ENCODE measurements at regions not wholly inside any gene's neighbourhood (a gene's known extent, or its start where the extent isn't known, plus 50 kb on each side); places are given as distances from the start of the nearest gene placed in this dataset.
"Not testable (repeated sequence)": the region's sequence is repeated elsewhere in the genome, so short reads cannot be mapped to it uniquely, and the experiment has no call there.

DNA sequence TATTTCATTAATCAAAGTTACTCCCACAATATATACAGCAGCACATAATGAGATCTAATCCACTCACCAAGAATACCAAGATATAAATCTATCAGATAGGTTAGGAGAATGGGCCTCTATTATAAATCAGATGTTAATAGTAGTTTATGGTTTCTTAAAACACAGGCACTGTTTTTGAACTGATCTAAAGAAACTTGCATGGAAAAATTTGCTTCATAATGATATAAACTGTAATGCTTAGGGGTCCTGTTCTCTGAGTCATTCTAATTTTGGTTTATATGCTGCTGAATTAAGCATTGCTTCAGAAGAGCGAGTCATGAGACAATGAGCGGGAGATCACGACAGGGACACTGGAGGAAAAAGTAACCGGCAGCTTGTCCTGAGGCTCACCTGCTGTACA is 113.3 kb upstream of the OTUD4 start:
- no peak for DNase-seq

- DNase-seq = no peak
Measured at GRCh38 chr4:145290955-145291354, 110.6 kb upstream of the OTUD4 start.

DNA sequence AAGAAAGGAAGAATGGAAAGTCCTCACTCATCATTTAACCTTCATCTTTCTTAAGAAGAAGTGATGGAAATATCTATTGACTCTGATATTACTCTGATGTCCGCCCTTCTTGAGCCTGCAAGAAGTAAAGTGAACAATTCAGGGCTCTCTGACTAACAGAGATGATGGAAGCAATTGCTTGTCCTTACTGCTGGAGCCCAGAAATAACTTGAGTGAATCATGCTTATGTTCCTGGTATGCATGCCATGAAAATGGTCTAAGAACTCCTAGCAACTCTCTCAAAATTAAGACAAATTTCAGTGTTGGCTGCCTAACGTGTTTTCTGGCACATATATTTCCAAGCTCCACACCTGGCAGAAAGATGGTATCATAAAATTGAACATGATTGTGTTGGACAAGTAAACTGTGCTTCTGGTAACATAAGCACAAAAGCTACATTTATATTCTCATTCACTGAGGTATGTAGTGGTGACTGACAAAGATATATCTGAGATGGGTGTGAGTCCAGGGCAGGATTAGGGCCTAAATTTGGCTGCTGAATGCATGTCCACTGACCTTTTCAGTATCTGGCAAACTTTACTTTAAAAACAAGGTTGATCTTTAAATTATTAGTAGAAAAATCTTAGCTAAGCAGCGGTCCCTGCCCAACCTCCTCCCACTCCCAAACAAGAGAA is 109.2 kb upstream of the OTUD4 start:
- DNase-seq = no peak

DNA sequence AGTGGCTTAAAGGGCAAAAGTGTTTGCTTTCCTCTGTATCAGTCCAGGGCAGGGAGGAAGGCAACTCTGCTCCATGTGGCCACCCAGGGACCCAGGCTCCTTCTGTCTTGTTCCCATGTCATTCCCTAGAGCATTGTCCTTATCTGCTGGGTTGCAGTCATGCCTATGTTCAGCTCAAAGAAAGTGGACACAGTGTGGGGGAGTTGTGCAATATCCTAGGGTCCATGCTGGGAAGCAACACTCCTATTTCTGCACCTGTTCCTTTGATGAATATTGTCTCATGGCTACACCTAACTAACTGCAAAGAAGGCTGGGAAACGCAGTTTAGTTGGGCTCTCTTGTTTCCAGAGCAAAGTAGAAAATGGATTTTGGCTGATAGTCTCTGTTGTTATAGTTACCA is 107.0 kb upstream of the OTUD4 start:
- no peak for DNase-seq

GRCh38 chr4:145285928-145286327 is 105.5 kb upstream of the OTUD4 start:
- no peak for DNase-seq

GRCh38 chr4:145283909-145284308 is 103.5 kb upstream of the OTUD4 start:
- DNase-seq = no peak

DNA sequence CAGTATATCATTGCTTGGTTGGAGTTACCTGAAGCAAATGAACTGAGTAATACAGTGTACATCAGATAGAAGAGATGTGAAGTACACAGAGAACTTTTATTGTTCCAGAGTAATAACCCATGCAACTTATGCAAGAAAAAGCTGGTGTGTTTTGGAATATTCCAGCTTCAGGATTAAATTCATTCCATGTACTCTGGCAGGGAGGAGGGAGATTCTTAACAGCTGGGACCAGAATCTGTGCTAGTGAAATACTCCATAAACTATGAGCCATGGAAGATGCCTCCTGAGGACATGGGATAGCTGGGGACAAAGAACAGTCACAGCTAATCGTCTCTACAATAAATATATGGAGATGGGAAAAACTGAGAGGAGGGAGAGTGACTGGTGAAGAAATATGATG is 101.6 kb upstream of the OTUD4 start:
- DNase-seq = no peak

- DNase-seq = no peak
Measured at GRCh38 chr4:145281224-145281623, 100.8 kb upstream of the OTUD4 start.

GRCh38 chr4:145280541-145280940 is 100.2 kb upstream of the OTUD4 start:
- DNase-seq = no peak

- DNase-seq = peak; percentile 34
Measured at GRCh38 chr4:145279122-145279960, 99.0 kb upstream of the OTUD4 start.

DNA sequence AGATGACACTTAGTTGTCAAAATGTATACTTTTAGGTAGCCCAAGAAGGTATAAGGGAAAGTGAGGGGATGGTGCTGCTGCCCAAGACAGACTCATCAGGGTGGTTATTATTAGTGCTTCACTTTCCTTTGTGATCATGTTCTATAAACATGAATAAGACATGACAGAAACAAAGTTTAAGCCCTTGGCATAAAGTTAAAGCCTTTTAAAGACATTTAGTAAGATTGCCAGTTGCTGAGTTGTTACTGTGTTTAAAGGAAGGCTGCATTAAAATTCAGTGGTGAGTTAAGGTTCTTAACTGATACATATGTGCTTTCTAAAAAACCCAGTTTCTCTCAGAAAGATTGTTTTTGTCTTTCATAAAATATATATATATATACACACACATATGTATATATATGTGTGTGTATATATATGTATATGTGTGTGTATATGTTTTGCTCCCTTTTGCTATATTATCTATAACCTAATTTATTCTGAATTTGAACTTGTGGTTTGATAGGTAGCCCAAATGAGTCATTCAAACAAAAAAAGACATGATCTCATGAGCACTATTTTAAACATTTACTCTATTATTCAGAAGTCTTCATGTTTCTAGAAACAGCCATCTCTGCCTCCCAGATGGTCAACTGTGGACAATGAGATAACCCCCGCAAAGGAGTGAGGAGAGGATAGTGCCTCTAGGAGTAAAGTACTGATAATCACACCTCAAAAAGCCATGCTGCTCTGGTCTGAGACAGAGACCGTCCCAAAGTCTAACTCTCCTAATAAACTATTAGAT is 98.1 kb upstream of the OTUD4 start:
- DNase-seq = no peak

DNA sequence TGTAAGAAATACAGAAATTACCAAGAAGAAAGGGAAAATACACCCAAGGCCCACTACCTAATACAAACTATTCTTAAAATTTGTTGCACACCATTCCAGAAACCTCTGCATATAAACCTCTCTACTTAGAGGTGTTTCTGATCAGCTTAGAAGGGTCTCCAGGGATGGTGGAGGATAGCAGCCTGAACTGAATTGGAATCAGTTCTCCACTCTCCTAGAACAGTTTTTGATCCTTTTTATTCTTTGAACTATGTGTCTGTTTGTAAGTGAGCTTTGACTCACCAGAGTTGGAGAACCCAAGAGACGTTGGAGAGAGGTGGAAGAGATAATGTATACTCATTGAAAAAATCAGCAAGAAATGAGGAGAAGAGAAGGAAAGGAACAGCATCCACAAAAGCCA is 96.6 kb upstream of the OTUD4 start:
- DNase-seq = no peak

DNA sequence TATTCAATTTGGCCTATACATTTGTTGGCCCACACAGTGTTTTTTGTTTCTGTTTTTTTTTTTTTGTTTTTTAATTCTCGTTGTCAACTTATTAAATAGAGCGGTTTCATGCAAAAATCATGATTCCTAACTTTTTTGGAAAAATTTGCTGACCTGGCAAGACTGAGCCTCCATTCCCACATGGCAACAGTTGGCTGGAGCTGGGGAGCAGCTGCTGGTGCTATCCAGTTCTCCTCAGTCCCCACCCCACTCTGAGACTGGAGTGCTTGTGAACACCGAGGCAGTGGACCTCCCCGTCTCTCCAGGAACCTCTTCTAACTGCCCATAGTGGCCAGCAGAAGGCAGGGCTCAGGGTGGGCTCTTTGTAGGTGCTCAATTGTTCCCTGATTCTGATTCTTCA is 95.7 kb upstream of the OTUD4 start:
- no peak for DNase-seq

GRCh38 chr4:145271194-145271593 is 90.8 kb upstream of the OTUD4 start:
- DNase-seq = no peak

GRCh38 chr4:145266881-145267280 is 86.5 kb upstream of the OTUD4 start:
- DNase-seq = no peak

- DNase-seq = no peak
Measured at GRCh38 chr4:145260091-145260490, 79.7 kb upstream of the OTUD4 start.

- not testable (repeated sequence) for DNase-seq
Measured at GRCh38 chr4:145255311-145255710, 74.9 kb upstream of the OTUD4 start.

DNA sequence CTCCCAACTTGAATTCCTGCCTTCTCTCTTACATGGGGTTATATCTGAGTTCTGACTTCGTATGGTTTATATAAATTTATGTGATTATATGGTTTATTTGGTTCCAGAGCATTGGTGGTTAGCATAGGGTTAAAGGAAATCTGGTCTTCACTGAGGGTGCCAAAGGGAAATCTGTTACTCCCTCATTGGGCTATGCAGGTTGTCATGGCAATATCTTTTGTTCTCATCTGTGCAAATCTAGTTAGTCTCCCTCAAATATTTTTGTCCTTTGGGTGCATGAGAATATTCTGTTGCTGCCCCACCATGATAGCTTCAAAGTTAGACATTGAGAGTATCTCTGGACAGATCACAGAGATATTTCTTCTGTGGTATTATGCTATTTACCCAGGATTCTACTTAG is 71.8 kb upstream of the OTUD4 start:
- DNase-seq = no peak

DNA sequence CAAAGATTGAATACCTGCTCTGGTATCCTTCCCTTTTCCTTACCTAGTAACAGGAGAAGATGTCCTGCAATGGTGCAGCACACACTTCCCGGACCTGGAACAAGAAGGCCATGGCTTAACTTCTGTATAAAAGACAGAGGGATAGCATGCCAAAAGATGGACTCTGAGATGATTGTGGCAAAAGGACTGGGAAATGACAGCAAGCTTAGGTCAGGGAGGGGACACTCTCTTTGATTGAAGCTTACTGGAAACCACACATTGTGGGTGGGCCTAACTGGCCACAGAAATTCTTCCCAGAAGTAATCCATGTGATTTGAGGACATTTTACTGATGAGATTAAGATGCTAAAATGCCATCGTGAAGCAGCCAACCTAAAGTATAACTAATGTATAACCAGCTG is 71.0 kb upstream of the OTUD4 start:
- DNase-seq = no peak

- DNase-seq = no peak
Measured at GRCh38 chr4:145248971-145249370, 68.6 kb upstream of the OTUD4 start.

- DNase-seq = no peak
Measured at GRCh38 chr4:145248502-145248901, 68.1 kb upstream of the OTUD4 start.

GRCh38 chr4:145234091-145234706 is 53.8 kb upstream of the OTUD4 start:
- DNase-seq = peak; percentile 18

Measured in DMS 273 treated with DMSO at 0.1 percent for 48 hours (cell line).